HepG2 (cell line): ENCODE measurements at regions not wholly inside any gene's neighbourhood (a gene's known extent, or its start where the extent isn't known, plus 50 kb on each side); places are given as distances from the start of the nearest gene placed in this dataset.

ENCODE experiments used
- ATAC-seq: fragments of 200-7000 bp; cut with Tn5 transposase; 3 replicates; pipeline ENCODE4 v1.9.1; 2020; ENCODE audit warnings: mild to moderate bottlenecking, moderate library complexity
- BruUV-seq: library from RNA; stranded (reverse); fragments of 400-500 nt; replicated peaks from 2 replicates; lab custom pipeline; 2021; lab: Mats Ljungman, UMichigan
- CTCF ChIA-PET: fragments of 300-600 bp; formaldehyde crosslinking; extraction: SDS; loops from one replicate; lab custom pipeline; 2021; ENCODE audit warnings: low total read pairs, inconsistent platforms, low intra/inter-chr PET ratio; lab: Yijun Ruan, JAX
- POLR2A ChIA-PET: fragments of 350-600 bp; sonication (Branson Sonifier 250); formaldehyde crosslinking; loops from one replicate; lab custom pipeline; 2020; ENCODE audit warnings: antibody characterized with exemption, inconsistent platforms; lab: Yijun Ruan, JAX
- DNase-seq: peaks from one replicate; pipeline ENCODE4 v3.0.0-alpha.2; 2015; ENCODE audit warnings: low spot score
- FAIRE-seq: peaks from 3 replicates; lab custom pipeline; 2011; peaks lifted over from hg19 to GRCh38; lab: Jason Lieb, UNC
- H2AFZ ChIP-seq: one replicate; pipeline ENCODE4 v1.6.1; 2011; ENCODE audit warnings: low read length, inconsistent platforms
- H3K27ac ChIP-seq: fragments of 300-600 bp; 3 replicates; pipeline ENCODE4 v1.8.0; 2011; ENCODE audit warnings: mixed run types, mild to moderate bottlenecking, mixed read lengths, low read length, inconsistent platforms; ENCODE audit not compliant: insufficient read depth; ENCODE audit errors: extremely low read length
- H3K27me3 ChIP-seq, 2 experiments: fragments of 200-600 bp in 1 of 2; 2 replicates in 1 of 2; 3 replicates in 1 of 2; pipeline versions ENCODE4 v1.6.0 to v1.8.0; 2011; ENCODE audit warnings: low read length in 2 of 2, mild to moderate bottlenecking in 2 of 2, moderate library complexity in 2 of 2, inconsistent platforms in 1 of 2; ENCODE audit not compliant: insufficient read depth in 2 of 2, control insufficient read depth in 1 of 2
- H3K36me3 ChIP-seq, 2 experiments: fragments of 200-600 bp in 1 of 2; replicated peaks in 1 of 2; 2 replicates in 1 of 2; 3 replicates in 1 of 2; pipeline versions ENCODE4 v1.5.1 to v1.8.0; 2011; ENCODE audit warnings: low read length in 2 of 2, inconsistent platforms in 1 of 2; ENCODE audit not compliant: insufficient read depth in 2 of 2, control insufficient read depth in 1 of 2
- H3K4me1 ChIP-seq: 2 replicates; pipeline ENCODE4 v1.5.1; 2012; ENCODE audit warnings: low read length, inconsistent platforms; ENCODE audit not compliant: insufficient read depth
- H3K4me2 ChIP-seq: 2 replicates; pipeline ENCODE4 v1.6.0; 2011; ENCODE audit warnings: low read depth, low read length, inconsistent platforms
- H3K4me3 ChIP-seq, 3 experiments: fragments of 200-600 bp in 1 of 3; sonication (generic), shearing (Covaris generic) in 1 of 3; replicated peaks in 1 of 3; 2 replicates each; pipeline ENCODE4 v1.5.1; 2011 to 2016; ENCODE audit warnings: low read length in 3 of 3, inconsistent platforms in 2 of 3, low read depth in 2 of 3, mild to moderate bottlenecking in 2 of 3, control low read depth in 1 of 3, mixed read lengths in 1 of 3; ENCODE audit not compliant: insufficient read depth in 1 of 3
- H3K79me2 ChIP-seq: one replicate; pipeline ENCODE4 v1.6.1; 2011; ENCODE audit warnings: low read length, inconsistent platforms; ENCODE audit not compliant: insufficient read depth
- H3K9ac ChIP-seq: 2 replicates; pipeline ENCODE4 v1.6.0; 2011; ENCODE audit warnings: mild to moderate bottlenecking, low read depth, low read length, inconsistent platforms; ENCODE audit not compliant: insufficient read depth
- H3K9me3 ChIP-seq: 2 replicates; pipeline ENCODE4 v1.5.1; 2012; ENCODE audit warnings: mild to moderate bottlenecking, low read length
- H4K20me1 ChIP-seq: 2 replicates; pipeline ENCODE4 v1.6.0; 2011; ENCODE audit warnings: inconsistent platforms, mild to moderate bottlenecking, low read length, moderate library complexity; ENCODE audit not compliant: insufficient read depth
- CC2D1A ChIP-seq: sonication (generic); formaldehyde crosslinking; IDR thresholded peaks from 2 replicates; pipeline ENCODE4 v1.8.1; 2023; ENCODE audit warnings: mild to moderate bottlenecking, missing genetic modification reagents
- CEBPZ ChIP-seq: IDR thresholded peaks from 2 replicates; pipeline ENCODE4 v1.6.1; 2012; ENCODE audit warnings: low read length, improper control_type of control experiment
- DNMT3B ChIP-seq: conservative IDR thresholded peaks from 2 replicates; pipeline ENCODE4 v1.6.1; 2016; ENCODE audit warnings: missing biosample characterization, control low read depth
- DPF2 ChIP-seq: sonication (generic); formaldehyde crosslinking; IDR thresholded peaks from 2 replicates; pipeline ENCODE4 v1.4.0; 2020; ENCODE audit warnings: mild to moderate bottlenecking, low read depth, missing genetic modification reagents, borderline replicate concordance
- KLF16 ChIP-seq, 2 experiments: sonication (generic) in 1 of 2; formaldehyde crosslinking in 1 of 2; IDR thresholded peaks; 2 replicates each; pipeline versions ENCODE4 v1.6.1 to v1.8.0; 2016 to 2023; ENCODE audit warnings: missing genetic modification reagents in 2 of 2, missing compliant biosample characterization in 1 of 2
- LCORL ChIP-seq, 2 experiments: fragments of 450-650 bp in 1 of 2; sonication (generic) in 1 of 2; formaldehyde crosslinking in 1 of 2; IDR thresholded peaks; 2 replicates each; pipeline versions ENCODE4 v1.5.0 to v1.6.1; 2017 to 2020; ENCODE audit warnings: antibody characterized with exemption in 1 of 2, missing genetic modification reagents in 1 of 2
- RBAK ChIP-seq: sonication (generic); formaldehyde crosslinking; IDR thresholded peaks from 2 replicates; pipeline ENCODE4 v1.5.1; 2020; ENCODE audit warnings: mild to moderate bottlenecking, missing genetic modification reagents
- RXRA ChIP-seq: sonication (generic); formaldehyde crosslinking; IDR thresholded peaks from 2 replicates; pipeline ENCODE4 v1.5.1; 2020; ENCODE audit warnings: missing genetic modification reagents
- SALL1 ChIP-seq: sonication (generic); formaldehyde crosslinking; IDR thresholded peaks from 2 replicates; pipeline ENCODE4 v1.8.0; 2022; ENCODE audit warnings: mild to moderate bottlenecking, missing genetic modification reagents
- SKI ChIP-seq: fragments of 450-650 bp; IDR thresholded peaks from one replicate; pipeline ENCODE4 v1.6.1; 2018; ENCODE audit warnings: mild to moderate bottlenecking; ENCODE audit not compliant: partially characterized antibody
- ZBTB8A ChIP-seq: sonication (generic); formaldehyde crosslinking; IDR thresholded peaks from 2 replicates; pipeline ENCODE4 v1.4.0; 2020; ENCODE audit warnings: mild to moderate bottlenecking, low read depth, missing genetic modification reagents, borderline replicate concordance
- ZNF501 ChIP-seq: sonication (generic); formaldehyde crosslinking; IDR thresholded peaks from 2 replicates; pipeline ENCODE4 v1.5.1; 2020; ENCODE audit warnings: mild to moderate bottlenecking, moderate library complexity, missing genetic modification reagents
- ZNF512B ChIP-seq: sonication (generic); formaldehyde crosslinking; IDR thresholded peaks from 2 replicates; pipeline ENCODE4 v1.5.1; 2020; ENCODE audit warnings: missing genetic modification reagents, mild to moderate bottlenecking, borderline replicate concordance
- ZNF607 ChIP-seq: sonication (generic); formaldehyde crosslinking; IDR thresholded peaks from 2 replicates; pipeline ENCODE4 v1.5.1; 2020; ENCODE audit warnings: missing genetic modification reagents, mild to moderate bottlenecking, borderline replicate concordance
- ZNF704 ChIP-seq: sonication (generic); formaldehyde crosslinking; IDR thresholded peaks from 2 replicates; pipeline ENCODE4 v1.8.1; 2023; ENCODE audit warnings: mild to moderate bottlenecking, inconsistent platforms, moderate library complexity, missing genetic modification reagents, borderline replicate concordance
- WGBS: methylation state at CpG from one replicate; pipeline ENCODE4 v1.1.6; 2017; ENCODE audit warnings: low lambda C conversion rate; 5-methylcytosine and 5-hydroxymethylcytosine counted together
- in situ Hi-C: cut with HindIII; loops from 2 replicates; pipeline ENCODE4 v1.10.0; 2017; ENCODE audit warnings: low pct_unique_long_range_greater_than_20kb; ENCODE audit not compliant: extremely low pct_ligation_motif_present
- intact Hi-C: fragments of 100-400 bp; cut with micrococcal nuclease; formaldehyde crosslinking; loops from one replicate; pipeline ENCODE4 v1.10.0; 2022; ENCODE audit not compliant: unreplicated experiment
- TF ChIP-seq, protein P1 (sequence below): sonication (generic); formaldehyde crosslinking; IDR thresholded peaks from 2 replicates; pipeline ENCODE4 v1.8.0; 2022; ENCODE audit warnings: mild to moderate bottlenecking, missing genetic modification reagents, borderline replicate concordance

DNA sequence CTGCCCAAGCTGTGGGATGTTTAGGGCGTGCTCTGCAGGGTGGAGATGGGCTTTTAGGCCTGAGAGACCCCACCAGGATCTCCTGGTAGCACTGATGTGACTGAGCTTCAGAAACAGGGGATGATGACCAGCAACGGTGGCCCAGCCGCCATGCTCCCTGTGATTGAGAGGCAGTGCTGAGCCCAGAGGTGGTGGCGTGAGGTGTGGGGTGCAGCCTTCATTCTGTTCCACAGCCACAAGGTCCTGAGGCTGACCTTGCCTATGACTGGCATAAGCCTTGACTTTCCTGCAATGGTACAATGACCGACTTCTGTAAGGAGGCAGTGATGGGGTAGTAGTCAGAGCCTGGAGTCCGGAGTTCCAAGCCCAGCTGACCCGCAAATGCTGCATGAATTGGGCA lies 263.3 kb downstream of the TSN start:
- WGBS = 24% methylated on average over 4 of the region's 7 CpGs
- H3K27ac ChIP-seq = no peak overlapping the region
- H4K20me1 ChIP-seq = no peaks in the 10 kb centered on the region
- TF ChIP-seq DNMT3B (CRISPR knock-in tag) = no peak
- TF ChIP-seq ZBTB8A (CRISPR knock-in tag) = no peak
- no peak for TF ChIP-seq ZNF704
- TF ChIP-seq CC2D1A (CRISPR knock-in tag) = no peak
- TF ChIP-seq LCORL (IDR thresholded peaks at IDR 0.05) = no peak
- TF ChIP-seq LCORL (CRISPR knock-in tag; IDR thresholded peaks at IDR 0.05) = no peak
- TF ChIP-seq ZNF512B (CRISPR knock-in tag) = no peak
- TF ChIP-seq ZNF501 (CRISPR knock-in tag) = no peak
- TF ChIP-seq RXRA (CRISPR knock-in tag) = no peak
- no peak for TF ChIP-seq DPF2 (CRISPR knock-in tag)
- TF ChIP-seq, protein P1, sequence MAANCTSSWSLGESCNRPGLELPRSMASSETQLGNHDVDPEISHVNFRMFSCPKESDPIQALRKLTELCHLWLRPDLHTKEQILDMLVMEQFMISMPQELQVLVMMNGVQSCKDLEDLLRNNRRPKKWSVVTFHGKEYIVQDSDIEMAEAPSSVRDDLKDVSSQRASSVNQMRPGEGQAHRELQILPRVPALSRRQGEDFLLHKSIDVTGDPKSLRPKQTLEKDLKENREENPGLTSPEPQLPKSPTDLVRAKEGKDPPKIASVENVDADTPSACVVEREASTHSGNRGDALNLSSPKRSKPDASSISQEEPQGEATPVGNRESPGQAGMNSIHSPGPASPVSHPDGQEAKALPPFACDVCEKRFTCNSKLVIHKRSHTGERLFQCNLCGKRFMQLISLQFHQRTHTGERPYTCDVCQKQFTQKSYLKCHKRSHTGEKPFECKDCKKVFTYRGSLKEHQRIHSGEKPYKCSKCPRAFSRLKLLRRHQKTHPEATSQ (CRISPR knock-in tag) = no peak
- no peak for TF ChIP-seq SALL1 (CRISPR knock-in tag)
- TF ChIP-seq CEBPZ = no peak
- no peak for TF ChIP-seq KLF16 (CRISPR knock-in tag; IDR thresholded peaks at IDR 0.05)
- no peak for TF ChIP-seq RBAK
- no peak for TF ChIP-seq ZNF607
- TF ChIP-seq SKI = no peak
- H3K79me2 ChIP-seq = no peaks in the 10 kb centered on the region
- no peaks in the 10 kb centered on the region for H3K36me3 ChIP-seq
- no peaks in the 10 kb centered on the region for H3K4me1 ChIP-seq
- no peak overlapping the region for H3K9ac ChIP-seq
- CTCF ChIA-PET = no interaction called here
- intact Hi-C loops (no loop called here), in situ Hi-C loops (no loop called here)
- ATAC-seq = no peak
- no peaks in the 10 kb centered on the region for H3K9me3 ChIP-seq
- H2AFZ ChIP-seq = no peak overlapping the region
- POLR2A ChIA-PET = no interaction called here
- H3K4me3 ChIP-seq = no peak overlapping the region
- peaks cover 3 to 7% of the 10 kb centered on the region in 2 experiments; a peak in 3 of 5 replicates for H3K27me3 ChIP-seq
- DNase-seq = no peak
- no peak overlapping the region for H3K4me2 ChIP-seq
- FAIRE-seq = no peak
- BruUV-seq = no TSS peak
